Spleen (tissue), 7 donors: ENCODE measurements at regions not wholly inside any gene's neighbourhood (a gene's known extent, or its start where the extent isn't known, plus 50 kb on each side); places are given as distances from the start of the nearest gene placed in this dataset.

Experiments used
- CTCF ChIP-seq, 11 experiments: fragments of 200-600 bp in 7 of 11; fragments of 450-650 bp in 4 of 11; sonication (generic) in 4 of 11; IDR thresholded peaks in 8 of 11; conservative IDR thresholded peaks in 3 of 11; 1 replicate in 7 of 11; 2 replicates in 4 of 11; pipeline versions ENCODE4 v1.4.0 to v1.8.0; 2016 to 2021; ENCODE audit warnings: antibody characterized with exemption in 11 of 11, inconsistent platforms in 4 of 11, mild to moderate bottlenecking in 1 of 11
- POLR2A ChIP-seq, 3 donors: fragments of 450-650 bp; IDR thresholded peaks; one replicate each; pipeline ENCODE4 v1.5.1; 2017; ENCODE audit warnings: antibody characterized with exemption in 3 of 3, mild to moderate bottlenecking in 1 of 3
- POLR2AphosphoS5 ChIP-seq, 3 donors: sonication (generic); formaldehyde crosslinking; IDR thresholded peaks; one replicate each; pipeline ENCODE4 v1.5.1; 2017; ENCODE audit warnings: antibody characterized with exemption in 3 of 3
- donor health status: DM: no; HTN: no; CAD: no; lungs with moderate emphysema.
- donor health status: DM: no; HTN: no; CAD: no.
- donor health status: DM: no; HTN: no; CAD: no.

GRCh38 chr16:79806757-79807156 lies 206.2 kb upstream of the MAF start:
- TF ChIP-seq POLR2AphosphoS5 (IDR thresholded peaks at IDR 0.05) (no peak), CTCF (IDR thresholded peaks at IDR 0.05 in 8 of 11, conservative IDR thresholded peaks at IDR 0.05 in 3 of 11) (no peak), POLR2A (IDR thresholded peaks at IDR 0.05) (no peak)
